HEK293 (cell line): ENCODE measurements at regions not wholly inside any gene's neighbourhood (a gene's known extent, or its start where the extent isn't known, plus 50 kb on each side); places are given as distances from the start of the nearest gene placed in this dataset.

Source experiments
- CTCF ChIA-PET: fragments of 350-600 bp; formaldehyde crosslinking; extraction: SDS; loops from one replicate; lab custom pipeline; 2021; ENCODE audit warnings: antibody characterized with exemption; lab: Yijun Ruan, JAX
- POLR2A ChIA-PET: fragments of 300-600 bp; formaldehyde crosslinking; extraction: SDS; loops from one replicate; lab custom pipeline; 2020; ENCODE audit warnings: antibody characterized with exemption, inconsistent platforms; lab: Yijun Ruan, JAX
- H3K27ac ChIP-seq: fragments of 200-500 bp; sonication (Bioruptor generic); 2 replicates; pipeline ENCODE4 v1.5.1; 2014; ENCODE audit warnings: low read depth, low read length, control low read depth, inconsistent platforms; ENCODE audit errors: extremely low read depth
- H3K36me3 ChIP-seq, 2 experiments: fragments of 200-500 bp in 1 of 2; sonication (Bioruptor generic) in 1 of 2; 1 replicate in 1 of 2; 2 replicates in 1 of 2; pipeline ENCODE4 v1.5.1; 2014 to 2017; ENCODE audit warnings: inconsistent platforms in 2 of 2, low read length in 2 of 2; ENCODE audit not compliant: control insufficient read depth in 2 of 2, insufficient read depth in 1 of 2
- H3K4me1 ChIP-seq: fragments of 200-500 bp; sonication (Bioruptor generic); 2 replicates; pipeline ENCODE4 v1.5.1; 2014; ENCODE audit warnings: mild to moderate bottlenecking, low read length, inconsistent platforms; ENCODE audit not compliant: control insufficient read depth, insufficient read depth
- H3K4me3 ChIP-seq: 2 replicates; pipeline ENCODE4 v1.5.1; 2011; ENCODE audit warnings: low read depth, mild to moderate bottlenecking, control low read depth, low read length, moderate library complexity
- H3K9me3 ChIP-seq: fragments of 200-500 bp; sonication (Bioruptor generic); 2 replicates; pipeline ENCODE4 v1.5.1; 2014; ENCODE audit warnings: low read depth, low read length, inconsistent platforms; ENCODE audit not compliant: control insufficient read depth, insufficient read depth
- ATF2 ChIP-seq: fragments of 450-650 bp; formaldehyde crosslinking; IDR thresholded peaks from 2 replicates; pipeline ENCODE4 v1.5.1; 2016; ENCODE audit warnings: missing biosample characterization, missing genetic modification characterization, low read depth
- EGR2 ChIP-seq: fragments of 450-650 bp; formaldehyde crosslinking; IDR thresholded peaks from 2 replicates; pipeline ENCODE4 v1.5.1; 2016; ENCODE audit warnings: low read depth, missing biosample characterization, missing genetic modification characterization
- PRDM4 ChIP-seq: fragments of 450-650 bp; formaldehyde crosslinking; IDR thresholded peaks from 2 replicates; pipeline ENCODE4 v1.5.1; 2017; ENCODE audit warnings: missing biosample characterization, missing genetic modification characterization
- RBAK ChIP-seq: fragments of 450-650 bp; formaldehyde crosslinking; IDR thresholded peaks from 2 replicates; pipeline ENCODE4 v1.5.1; 2016; ENCODE audit warnings: missing biosample characterization, missing genetic modification characterization
- WT1 ChIP-seq: fragments of 450-650 bp; formaldehyde crosslinking; IDR thresholded peaks from 2 replicates; pipeline ENCODE4 v1.5.1; 2016; ENCODE audit warnings: missing biosample characterization, missing genetic modification characterization
- ZBTB1 ChIP-seq: fragments of 450-650 bp; formaldehyde crosslinking; IDR thresholded peaks from 2 replicates; pipeline ENCODE4 v1.5.1; 2016; ENCODE audit warnings: missing biosample characterization, missing genetic modification characterization
- ZBTB17 ChIP-seq: fragments of 450-650 bp; formaldehyde crosslinking; IDR thresholded peaks from 2 replicates; pipeline ENCODE4 v1.5.1; 2016; ENCODE audit warnings: missing biosample characterization, missing genetic modification characterization
- ZFHX2 ChIP-seq: fragments of 450-650 bp; formaldehyde crosslinking; conservative IDR thresholded peaks from 2 replicates; pipeline ENCODE4 v1.5.1; 2016; ENCODE audit warnings: missing biosample characterization, missing genetic modification characterization
- ZFP41 ChIP-seq: fragments of 450-650 bp; formaldehyde crosslinking; IDR thresholded peaks from 2 replicates; pipeline ENCODE4 v1.5.1; 2016; ENCODE audit warnings: missing biosample characterization, missing genetic modification characterization, borderline replicate concordance
- ZIC2 ChIP-seq: fragments of 450-650 bp; formaldehyde crosslinking; IDR thresholded peaks from 2 replicates; pipeline ENCODE4 v1.5.1; 2016; ENCODE audit warnings: missing biosample characterization, missing genetic modification characterization
- ZNF140 ChIP-seq: fragments of 450-650 bp; formaldehyde crosslinking; IDR thresholded peaks from 2 replicates; pipeline ENCODE4 v1.5.1; 2016; ENCODE audit warnings: missing biosample characterization, missing genetic modification characterization
- ZNF169 ChIP-seq: fragments of 450-650 bp; formaldehyde crosslinking; IDR thresholded peaks from 2 replicates; pipeline ENCODE4 v1.5.1; 2016; ENCODE audit warnings: missing biosample characterization, missing genetic modification characterization
- ZNF302 ChIP-seq: fragments of 450-650 bp; formaldehyde crosslinking; IDR thresholded peaks from 2 replicates; pipeline ENCODE4 v1.5.1; 2016; ENCODE audit warnings: missing biosample characterization, missing genetic modification characterization, low read depth
- ZNF366 ChIP-seq: fragments of 450-650 bp; formaldehyde crosslinking; conservative IDR thresholded peaks from 2 replicates; pipeline ENCODE4 v1.5.1; 2016; ENCODE audit warnings: missing biosample characterization, missing genetic modification characterization
- ZNF510 ChIP-seq: fragments of 450-650 bp; formaldehyde crosslinking; IDR thresholded peaks from 2 replicates; pipeline ENCODE4 v1.5.1; 2018; ENCODE audit warnings: mild to moderate bottlenecking, missing genetic modification characterization, missing biosample characterization; ENCODE audit not compliant: insufficient replicate concordance
- ZNF555 ChIP-seq: fragments of 450-650 bp; formaldehyde crosslinking; conservative IDR thresholded peaks from 2 replicates; pipeline ENCODE4 v1.5.1; 2017; ENCODE audit warnings: missing biosample characterization, mild to moderate bottlenecking, missing genetic modification characterization, inconsistent platforms
- ZNF600 ChIP-seq: fragments of 450-650 bp; formaldehyde crosslinking; IDR thresholded peaks from 2 replicates; pipeline ENCODE4 v1.5.1; 2016; ENCODE audit warnings: missing biosample characterization, missing genetic modification characterization
- ZNF624 ChIP-seq: fragments of 450-650 bp; formaldehyde crosslinking; IDR thresholded peaks from 2 replicates; pipeline ENCODE4 v1.5.1; 2017; ENCODE audit warnings: missing biosample characterization, missing genetic modification characterization
- ZNF629 ChIP-seq: fragments of 450-650 bp; formaldehyde crosslinking; IDR thresholded peaks from 2 replicates; pipeline ENCODE4 v1.5.1; 2017; ENCODE audit warnings: missing biosample characterization, missing genetic modification characterization
- ZNF830 ChIP-seq: fragments of 450-650 bp; IDR thresholded peaks from 2 replicates; pipeline ENCODE4 v1.5.0; 2018; ENCODE audit warnings: missing biosample characterization, missing genetic modification characterization, low read depth, mild to moderate bottlenecking, moderate library complexity
- TF ChIP-seq, protein P1 (sequence below): fragments of 450-650 bp; formaldehyde crosslinking; conservative IDR thresholded peaks from 2 replicates; pipeline ENCODE4 v1.5.1; 2016; ENCODE audit warnings: low read depth, missing biosample characterization, missing genetic modification characterization
- TF ChIP-seq, protein P2 (sequence below): fragments of 450-650 bp; formaldehyde crosslinking; IDR thresholded peaks from 2 replicates; pipeline ENCODE4 v1.5.1; 2016; ENCODE audit warnings: missing biosample characterization, missing genetic modification characterization

GRCh38 chr1:29390491-29391361, 154.4 kb downstream of the PTPRU start:
- H3K4me3 ChIP-seq = no peak overlapping the region
- H3K4me1 ChIP-seq = no peaks in the 10 kb centered on the region
- H3K9me3 ChIP-seq = no peaks in the 10 kb centered on the region
- no peaks in the 10 kb centered on the region for H3K36me3 ChIP-seq
- no peak for TF ChIP-seq ZNF624
- no peak for TF ChIP-seq PRDM4 (tag by site-specific recombination)
- TF ChIP-seq ZNF830 (tag by site-specific recombination) = no peak
- TF ChIP-seq RBAK (tag by site-specific recombination) = no peak
- TF ChIP-seq ZNF629 = no peak
- no peak for TF ChIP-seq ZNF366
- no peak for TF ChIP-seq ZBTB1 (tag by site-specific recombination)
- no peak for TF ChIP-seq ZNF140 (tag by site-specific recombination)
- peak; percentile 36 for TF ChIP-seq ZIC2
- no peak for TF ChIP-seq WT1 (tag by site-specific recombination)
- no peak for TF ChIP-seq ZNF302 (tag by site-specific recombination)
- peak; percentile 56; the same call in 1 of the 2 replicates for TF ChIP-seq EGR2 (tag by site-specific recombination)
- TF ChIP-seq ZNF169 (tag by site-specific recombination) = no peak
- TF ChIP-seq ZNF600 (tag by site-specific recombination) = no peak
- no peak for TF ChIP-seq ZBTB17 (tag by site-specific recombination)
- peak; percentile 29; the same call in 1 of the 2 replicates for TF ChIP-seq ZFHX2 (tag by site-specific recombination)
- no peak for TF ChIP-seq ZNF555 (tag by site-specific recombination)
- TF ChIP-seq ZNF510 (tag by site-specific recombination) = no peak
- TF ChIP-seq ZFP41 (tag by site-specific recombination) = no peak
- TF ChIP-seq ATF2 (tag by site-specific recombination) = no peak
- TF ChIP-seq, protein P1, sequence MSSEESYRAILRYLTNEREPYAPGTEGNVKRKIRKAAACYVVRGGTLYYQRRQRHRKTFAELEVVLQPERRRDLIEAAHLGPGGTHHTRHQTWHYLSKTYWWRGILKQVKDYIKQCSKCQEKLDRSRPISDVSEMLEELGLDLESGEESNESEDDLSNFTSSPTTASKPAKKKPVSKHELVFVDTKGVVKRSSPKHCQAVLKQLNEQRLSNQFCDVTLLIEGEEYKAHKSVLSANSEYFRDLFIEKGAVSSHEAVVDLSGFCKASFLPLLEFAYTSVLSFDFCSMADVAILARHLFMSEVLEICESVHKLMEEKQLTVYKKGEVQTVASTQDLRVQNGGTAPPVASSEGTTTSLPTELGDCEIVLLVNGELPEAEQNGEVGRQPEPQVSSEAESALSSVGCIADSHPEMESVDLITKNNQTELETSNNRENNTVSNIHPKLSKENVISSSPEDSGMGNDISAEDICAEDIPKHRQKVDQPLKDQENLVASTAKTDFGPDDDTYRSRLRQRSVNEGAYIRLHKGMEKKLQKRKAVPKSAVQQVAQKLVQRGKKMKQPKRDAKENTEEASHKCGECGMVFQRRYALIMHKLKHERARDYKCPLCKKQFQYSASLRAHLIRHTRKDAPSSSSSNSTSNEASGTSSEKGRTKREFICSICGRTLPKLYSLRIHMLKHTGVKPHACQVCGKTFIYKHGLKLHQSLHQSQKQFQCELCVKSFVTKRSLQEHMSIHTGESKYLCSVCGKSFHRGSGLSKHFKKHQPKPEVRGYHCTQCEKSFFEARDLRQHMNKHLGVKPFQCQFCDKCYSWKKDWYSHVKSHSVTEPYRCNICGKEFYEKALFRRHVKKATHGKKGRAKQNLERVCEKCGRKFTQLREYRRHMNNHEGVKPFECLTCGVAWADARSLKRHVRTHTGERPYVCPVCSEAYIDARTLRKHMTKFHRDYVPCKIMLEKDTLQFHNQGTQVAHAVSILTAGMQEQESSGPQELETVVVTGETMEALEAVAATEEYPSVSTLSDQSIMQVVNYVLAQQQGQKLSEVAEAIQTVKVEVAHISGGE = no peak
- TF ChIP-seq, protein P2, sequence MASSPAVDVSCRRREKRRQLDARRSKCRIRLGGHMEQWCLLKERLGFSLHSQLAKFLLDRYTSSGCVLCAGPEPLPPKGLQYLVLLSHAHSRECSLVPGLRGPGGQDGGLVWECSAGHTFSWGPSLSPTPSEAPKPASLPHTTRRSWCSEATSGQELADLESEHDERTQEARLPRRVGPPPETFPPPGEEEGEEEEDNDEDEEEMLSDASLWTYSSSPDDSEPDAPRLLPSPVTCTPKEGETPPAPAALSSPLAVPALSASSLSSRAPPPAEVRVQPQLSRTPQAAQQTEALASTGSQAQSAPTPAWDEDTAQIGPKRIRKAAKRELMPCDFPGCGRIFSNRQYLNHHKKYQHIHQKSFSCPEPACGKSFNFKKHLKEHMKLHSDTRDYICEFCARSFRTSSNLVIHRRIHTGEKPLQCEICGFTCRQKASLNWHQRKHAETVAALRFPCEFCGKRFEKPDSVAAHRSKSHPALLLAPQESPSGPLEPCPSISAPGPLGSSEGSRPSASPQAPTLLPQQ (tag by site-specific recombination) = no peak
- no peak overlapping the region for H3K27ac ChIP-seq
- ChIA-PET CTCF (interaction anchor here (1.5 kb wide), 1 partner anchor 50 kb away, joined by 3 read pairs; no protein-coding TSS in a partner anchor), POLR2A (no interaction called here)
